ENCODE measurements at regions not wholly inside any gene's neighbourhood (a gene's known extent, or its start where the extent isn't known, plus 50 kb on each side); places are given as distances from the start of the nearest gene placed in this dataset.
"Not testable (repeated sequence)": the region's sequence is repeated elsewhere in the genome, so short reads cannot be mapped to it uniquely, and the experiment has no call there.

DNA sequence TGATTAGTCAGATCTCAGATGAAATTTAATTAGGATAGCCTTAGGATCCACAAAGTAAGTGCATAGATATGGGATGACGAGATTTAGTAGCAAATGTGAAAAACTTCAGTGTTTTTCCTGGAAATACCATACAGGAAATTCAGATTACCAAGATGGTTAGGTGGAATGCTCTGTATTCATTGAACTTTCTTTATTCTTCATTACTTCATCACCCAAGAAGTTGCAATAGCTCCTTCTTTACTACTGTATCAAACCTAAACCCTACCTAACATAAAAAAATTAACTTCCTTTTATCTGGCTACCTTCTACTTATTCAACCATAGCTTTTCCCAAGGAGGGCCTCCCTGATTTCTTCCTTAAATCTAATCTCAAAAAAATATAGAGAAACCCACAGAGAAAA lies 100.4 kb downstream of the TTC6 start:
- H3K27me3 ChIP-seq (ENCODE audit: insufficient read depth, low read length): no peaks in the 10 kb centered on the region
- no peak overlapping the region for H3K4me3 ChIP-seq (ENCODE audit: low read length)
- no peaks in the 10 kb centered on the region for H3K9me3 ChIP-seq (ENCODE audit: low read length)
- no peak overlapping the region for H2AFZ ChIP-seq (ENCODE audit: low read depth, low read length)
- no peaks in the 10 kb centered on the region for H3K4me1 ChIP-seq (ENCODE audit: insufficient read depth, low read length)
- no peaks in the 10 kb centered on the region for H3K36me3 ChIP-seq (ENCODE audit: insufficient read depth, low read length)

DNA sequence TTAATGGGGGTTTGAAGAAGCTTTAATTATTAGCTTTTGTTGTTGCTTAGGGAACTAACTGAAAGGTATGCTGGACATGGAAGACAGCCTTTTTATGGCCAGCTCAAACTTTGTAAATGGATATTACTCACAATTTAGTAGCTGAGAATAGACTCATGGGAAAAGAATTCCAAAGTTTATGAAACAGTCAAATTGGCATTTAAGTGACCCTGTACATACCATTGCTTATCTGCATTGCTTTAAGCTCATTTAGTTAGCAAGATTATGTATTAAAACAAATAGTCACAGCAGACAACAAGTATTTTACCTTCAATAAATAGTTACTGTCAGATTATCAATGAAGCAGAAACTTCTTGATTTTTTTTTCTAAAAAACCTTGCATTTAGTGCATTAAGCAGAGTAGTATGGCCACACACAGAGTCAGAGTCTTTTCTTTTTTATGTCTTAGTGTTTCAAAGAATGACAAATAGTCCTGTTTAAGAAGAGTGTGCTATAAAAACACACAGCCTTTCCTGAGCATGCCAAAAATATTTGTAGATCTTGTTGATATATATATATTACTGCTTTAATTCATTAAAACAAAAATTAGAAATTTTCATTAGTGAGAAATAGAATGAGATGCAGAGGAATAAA lies 102.2 kb downstream of the TTC6 start:
- H3K4me1 ChIP-seq (ENCODE audit: insufficient read depth, low read length): no peaks in the 10 kb centered on the region

DNA sequence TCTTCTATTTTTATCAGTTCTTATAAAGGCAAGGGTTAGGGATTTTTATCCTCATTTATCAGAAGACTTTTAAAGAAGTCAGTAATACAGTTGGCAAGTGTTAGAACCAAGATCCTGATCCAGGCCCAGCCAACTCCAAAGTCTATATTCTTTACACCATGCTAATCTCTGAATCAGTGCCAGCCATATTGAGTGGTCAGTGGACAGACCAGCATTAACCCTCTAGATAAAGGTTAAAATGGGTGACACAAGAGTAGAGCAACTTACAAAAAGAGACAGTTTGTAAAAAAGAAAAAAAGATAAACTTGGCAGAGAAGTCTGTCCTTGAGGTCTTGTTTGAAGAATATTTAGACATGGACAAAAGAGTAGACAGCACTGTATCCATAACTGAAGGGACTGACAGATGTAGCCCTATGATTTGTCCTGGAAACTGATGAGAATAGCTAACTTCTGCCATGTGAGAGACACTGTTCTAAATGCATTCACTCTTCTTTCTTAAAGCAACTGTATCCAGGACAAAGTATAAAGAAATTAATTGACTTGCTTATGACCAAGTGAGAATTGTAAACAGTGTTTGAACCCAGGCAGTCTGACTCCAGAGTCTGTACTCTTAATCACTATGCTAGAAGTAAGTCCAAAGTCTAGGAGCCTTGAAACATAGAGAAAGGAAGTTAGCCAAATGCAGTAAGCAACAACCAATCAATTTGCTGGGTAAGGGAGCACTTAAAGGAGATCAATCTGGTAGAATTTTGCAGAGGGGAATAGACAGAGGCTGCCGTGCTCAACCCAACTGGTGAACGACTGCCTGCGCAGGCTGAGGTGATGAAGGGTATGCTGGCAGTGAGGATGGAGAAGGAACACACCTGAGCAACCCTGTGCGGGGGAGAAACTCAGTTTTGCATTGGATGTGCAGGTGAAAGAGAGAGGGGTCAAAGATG lies 103.7 kb downstream of the TTC6 start:
- Histone ChIP-seq H3K4me1 (ENCODE audit: insufficient read depth, low read length) (no peaks in the 10 kb centered on the region), H3K27me3 (ENCODE audit: insufficient read depth, low read length) (no peaks in the 10 kb centered on the region)

More for the DNA sequence above, 102.2 kb downstream of the TTC6 start:
- Histone ChIP-seq H3K4me3 (ENCODE audit: low read length) (no peak overlapping the region), H3K9me3 (ENCODE audit: low read length) (no peaks in the 10 kb centered on the region), H3K27me3 (ENCODE audit: insufficient read depth, low read length) (no peaks in the 10 kb centered on the region), H3K36me3 (ENCODE audit: insufficient read depth, low read length) (no peaks in the 10 kb centered on the region), H2AFZ (ENCODE audit: low read depth, low read length) (no peak overlapping the region)

DNA sequence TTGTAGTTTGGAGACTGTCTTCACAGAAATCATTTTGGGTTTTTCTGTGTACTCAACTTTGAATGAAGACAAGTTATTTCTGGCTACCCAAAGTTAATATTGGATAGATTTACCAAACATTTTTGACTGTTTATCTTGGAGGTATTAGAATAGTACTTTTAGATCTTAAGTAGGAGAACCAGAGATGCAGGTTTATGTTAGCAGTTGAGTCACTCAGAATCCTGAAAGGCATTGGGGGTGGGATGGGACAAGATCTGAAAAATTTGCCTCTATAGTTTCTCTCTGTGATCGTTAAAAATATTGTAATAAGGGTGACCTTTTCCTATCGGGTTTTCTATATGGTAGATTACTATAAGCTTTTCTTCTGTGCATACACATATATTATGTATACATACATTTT lies 112.3 kb downstream of the TTC6 start:
- Histone ChIP-seq H3K4me3 (ENCODE audit: low read length) (no peak overlapping the region), H2AFZ (ENCODE audit: low read depth, low read length) (no peak overlapping the region), H3K9me3 (ENCODE audit: low read length) (no peaks in the 10 kb centered on the region), H3K36me3 (ENCODE audit: insufficient read depth, low read length) (no peaks in the 10 kb centered on the region), H3K4me1 (ENCODE audit: insufficient read depth, low read length) (no peaks in the 10 kb centered on the region), H3K27me3 (ENCODE audit: insufficient read depth, low read length) (peaks cover 3% of the 10 kb centered on the region)

More for the DNA sequence above, 103.7 kb downstream of the TTC6 start:
- Histone ChIP-seq H2AFZ (ENCODE audit: low read depth, low read length) (no peak overlapping the region), H3K9me3 (ENCODE audit: low read length) (no peaks in the 10 kb centered on the region), H3K36me3 (ENCODE audit: insufficient read depth, low read length) (no peaks in the 10 kb centered on the region), H3K4me3 (ENCODE audit: low read length) (no peak overlapping the region)

DNA sequence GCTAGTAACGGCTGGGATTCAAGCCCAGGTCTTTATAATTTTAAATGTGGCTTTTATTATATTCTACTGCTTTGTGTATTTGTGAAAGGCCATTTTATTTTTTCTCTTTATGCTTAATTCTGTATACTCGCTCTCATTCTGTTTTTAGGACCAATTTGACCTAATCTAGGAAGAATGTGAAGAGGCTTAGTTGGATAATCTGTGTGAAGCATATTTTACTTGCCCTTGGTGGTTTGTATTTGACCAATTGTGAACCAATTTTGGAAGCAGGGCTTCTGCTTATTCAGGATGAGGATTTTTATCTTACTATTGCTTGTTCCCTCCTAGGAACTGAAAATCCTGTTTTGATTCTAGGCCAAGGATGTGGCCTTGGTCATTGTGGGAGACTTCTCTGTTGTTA lies 113.1 kb downstream of the TTC6 start:
- no peak overlapping the region for H3K4me3 ChIP-seq (ENCODE audit: low read length)
- peaks cover 3% of the 10 kb centered on the region for H3K27me3 ChIP-seq (ENCODE audit: insufficient read depth, low read length)
- no peaks in the 10 kb centered on the region for H3K9me3 ChIP-seq (ENCODE audit: low read length)
- H3K4me1 ChIP-seq (ENCODE audit: insufficient read depth, low read length): no peaks in the 10 kb centered on the region
- H2AFZ ChIP-seq (ENCODE audit: low read depth, low read length): no peak overlapping the region
- H3K36me3 ChIP-seq (ENCODE audit: insufficient read depth, low read length): no peaks in the 10 kb centered on the region

DNA sequence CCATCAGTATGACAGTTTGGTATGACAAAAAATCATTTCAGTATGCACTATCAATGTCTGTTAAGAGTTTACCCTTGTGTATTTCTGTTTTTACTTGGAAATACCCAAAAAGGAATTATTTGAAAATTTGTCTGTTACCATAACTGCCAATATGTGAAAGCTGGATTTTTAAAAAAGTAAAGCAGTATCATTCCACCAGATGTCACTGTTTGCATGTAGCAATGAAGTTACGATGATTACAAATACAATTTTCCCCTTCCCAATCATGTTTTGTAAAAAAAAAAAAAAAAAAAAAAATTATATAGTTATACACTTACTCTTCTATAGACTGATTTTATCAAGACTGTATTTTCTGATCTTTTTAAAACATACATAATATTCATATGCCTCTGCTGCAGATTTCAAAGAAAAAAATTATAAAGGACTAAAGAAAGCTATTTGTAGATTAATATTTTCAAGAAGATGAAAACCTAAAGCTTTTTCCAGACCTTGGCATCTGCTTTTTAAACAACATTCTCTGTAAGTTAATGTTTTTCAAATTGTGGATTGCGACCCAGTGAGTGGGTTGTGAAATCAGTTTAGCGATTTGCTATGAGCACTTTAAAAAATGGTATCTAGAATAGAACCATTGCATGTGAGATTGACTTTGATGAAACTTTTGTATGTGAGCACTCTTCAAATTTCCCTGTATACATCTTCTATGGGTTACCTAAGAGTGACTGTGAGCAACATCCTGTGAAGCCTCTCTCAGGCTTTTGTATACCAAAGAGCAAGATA lies 114.2 kb downstream of the TTC6 start:
- no peaks in the 10 kb centered on the region for H3K4me1 ChIP-seq (ENCODE audit: insufficient read depth, low read length)

DNA sequence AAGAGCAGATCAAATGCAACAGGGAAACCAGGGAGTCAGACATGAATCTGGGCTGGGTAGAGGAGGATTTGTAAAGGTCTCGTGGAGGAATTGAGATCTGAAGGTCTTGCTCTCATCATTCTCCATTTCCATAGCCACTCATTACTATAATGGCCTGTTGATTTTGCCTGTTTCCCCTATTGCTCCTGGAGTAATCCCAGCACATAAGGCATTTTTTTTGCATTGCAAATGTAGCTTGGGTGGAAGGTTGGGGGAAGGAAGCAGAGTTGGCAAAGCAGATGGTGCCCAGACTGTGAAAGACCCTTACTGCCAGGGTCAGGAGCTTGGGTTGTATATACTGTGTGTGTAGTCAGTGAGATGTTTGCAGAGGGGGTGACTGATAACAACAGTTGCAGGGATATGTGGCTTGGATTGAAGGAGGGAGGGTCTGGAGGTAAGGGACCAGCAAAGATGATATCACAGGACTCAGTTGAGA lies 116.0 kb downstream of the TTC6 start:
- Histone ChIP-seq H3K4me3 (ENCODE audit: low read length) (no peak overlapping the region), H3K36me3 (ENCODE audit: insufficient read depth, low read length) (no peaks in the 10 kb centered on the region), H3K9me3 (ENCODE audit: low read length) (no peaks in the 10 kb centered on the region), H3K4me1 (ENCODE audit: insufficient read depth, low read length) (no peaks in the 10 kb centered on the region), H3K27me3 (ENCODE audit: insufficient read depth, low read length) (no peaks in the 10 kb centered on the region), H2AFZ (ENCODE audit: low read depth, low read length) (no peak overlapping the region)

More for the DNA sequence above, 114.2 kb downstream of the TTC6 start:
- Histone ChIP-seq H3K27me3 (ENCODE audit: insufficient read depth, low read length) (peaks cover 3% of the 10 kb centered on the region), H3K36me3 (ENCODE audit: insufficient read depth, low read length) (no peaks in the 10 kb centered on the region), H2AFZ (ENCODE audit: low read depth, low read length) (no peak overlapping the region), H3K9me3 (ENCODE audit: low read length) (no peaks in the 10 kb centered on the region), H3K4me3 (ENCODE audit: low read length) (no peak overlapping the region)

DNA sequence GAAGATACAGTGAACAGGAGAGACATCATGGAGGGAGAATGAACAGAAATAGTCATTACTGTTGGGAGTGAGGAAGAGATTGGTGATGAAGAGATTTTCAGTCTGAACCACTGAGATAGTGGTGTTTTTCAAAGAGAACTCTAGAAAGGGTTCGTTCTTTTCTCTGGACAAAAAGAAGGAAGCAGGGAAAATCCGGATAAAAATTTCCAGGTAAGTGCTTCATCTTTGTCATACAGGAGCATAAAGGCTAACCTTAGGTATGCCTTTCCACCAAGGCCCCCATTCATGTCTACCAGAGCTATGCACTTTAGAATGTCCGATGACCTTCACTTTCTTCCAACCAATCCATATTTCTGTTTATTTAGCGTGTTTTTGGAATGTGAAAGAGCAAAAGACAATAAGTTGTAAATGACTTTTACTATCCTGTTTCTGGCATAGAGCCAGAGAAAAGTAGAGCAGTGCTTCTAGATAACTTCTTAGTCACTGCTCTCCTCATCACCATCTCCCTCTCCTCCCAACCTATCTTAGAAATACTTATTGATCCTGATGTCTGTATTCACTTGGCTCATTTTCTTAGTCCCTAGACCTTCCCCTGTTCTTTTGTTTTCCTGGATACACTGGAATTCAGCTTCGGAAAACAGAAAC lies 116.5 kb downstream of the TTC6 start:
- Histone ChIP-seq H2AFZ (ENCODE audit: low read depth, low read length) (no peak overlapping the region), H3K36me3 (ENCODE audit: insufficient read depth, low read length) (no peaks in the 10 kb centered on the region), H3K4me3 (ENCODE audit: low read length) (no peak overlapping the region), H3K27me3 (ENCODE audit: insufficient read depth, low read length) (no peaks in the 10 kb centered on the region), H3K4me1 (ENCODE audit: insufficient read depth, low read length) (no peaks in the 10 kb centered on the region), H3K9me3 (ENCODE audit: low read length) (no peaks in the 10 kb centered on the region)

DNA sequence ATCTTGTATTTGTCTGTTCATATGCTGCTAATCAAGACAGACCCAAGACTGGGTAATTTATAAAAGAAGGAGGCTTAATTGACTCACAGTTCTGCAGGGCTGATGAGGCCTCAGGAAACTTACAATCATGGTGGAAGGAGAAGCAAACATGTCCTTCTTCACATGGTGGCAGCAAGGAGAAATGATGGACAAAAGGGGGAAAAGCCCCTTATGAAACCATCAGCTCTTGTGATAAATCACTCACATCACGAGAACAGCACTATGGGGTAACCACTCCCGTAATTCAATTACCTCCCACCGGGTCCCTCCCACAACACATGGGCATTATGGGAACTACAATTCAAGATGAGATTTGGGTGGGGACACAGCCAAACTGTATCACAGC lies 117.0 kb downstream of the TTC6 start:
- not testable (repeated sequence) for H3K27me3 ChIP-seq (ENCODE audit: insufficient read depth, low read length); H2AFZ ChIP-seq (ENCODE audit: low read depth, low read length); H3K4me1 ChIP-seq (ENCODE audit: insufficient read depth, low read length); H3K36me3 ChIP-seq (ENCODE audit: insufficient read depth, low read length); H3K4me3 ChIP-seq (ENCODE audit: low read length); H3K9me3 ChIP-seq (ENCODE audit: low read length)

DNA sequence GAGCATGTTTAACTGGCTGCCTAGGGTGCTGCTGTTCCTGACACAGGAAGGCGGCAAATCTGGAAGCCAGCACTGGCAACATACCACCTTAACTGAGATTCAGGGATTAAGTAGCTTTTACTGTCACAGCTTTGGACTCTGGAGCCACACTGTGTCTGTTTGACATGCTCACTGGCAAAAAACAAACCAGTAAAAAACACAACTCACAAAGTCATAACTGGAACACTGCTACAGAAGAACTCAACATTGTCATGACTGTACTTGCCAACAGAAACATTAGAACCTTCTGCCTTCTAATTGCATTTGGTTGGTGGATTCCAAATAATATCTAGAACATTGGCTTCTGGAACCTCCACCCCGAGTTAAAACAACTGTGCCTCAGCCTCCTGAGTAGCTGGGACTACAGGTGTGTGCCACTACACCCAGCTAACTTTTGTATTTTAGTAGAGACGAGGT lies 117.6 kb downstream of the TTC6 start:
- Histone ChIP-seq H3K4me1 (ENCODE audit: insufficient read depth, low read length) (no peaks in the 10 kb centered on the region), H3K9me3 (ENCODE audit: low read length) (no peaks in the 10 kb centered on the region), H3K27me3 (ENCODE audit: insufficient read depth, low read length) (no peaks in the 10 kb centered on the region), H3K4me3 (ENCODE audit: low read length) (no peak overlapping the region), H3K36me3 (ENCODE audit: insufficient read depth, low read length) (no peaks in the 10 kb centered on the region), H2AFZ (ENCODE audit: low read depth, low read length) (no peak overlapping the region)

DNA sequence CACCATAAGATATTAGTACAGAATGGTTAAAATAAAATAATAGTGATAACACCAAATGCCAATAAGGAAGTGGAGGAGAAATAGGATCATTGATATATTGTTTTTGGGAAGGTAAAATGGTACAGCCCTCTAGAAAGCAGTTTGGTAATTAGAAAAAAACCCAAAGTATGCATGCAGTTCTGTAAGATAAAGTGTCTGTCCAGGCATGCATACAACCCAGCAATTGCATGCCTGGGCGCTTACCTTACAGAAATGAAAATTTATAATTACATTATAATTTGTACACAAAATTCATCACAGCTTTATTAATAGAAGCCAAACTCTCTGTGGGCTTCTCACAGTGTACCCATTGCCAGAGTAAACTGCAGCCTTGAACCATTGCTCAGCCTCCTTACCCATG lies 124.7 kb downstream of the TTC6 start:
- H3K27me3 ChIP-seq (ENCODE audit: insufficient read depth, low read length): no peaks in the 10 kb centered on the region
- H3K4me3 ChIP-seq (ENCODE audit: low read length): no peak overlapping the region
- no peaks in the 10 kb centered on the region for H3K9me3 ChIP-seq (ENCODE audit: low read length)
- no peak overlapping the region for H2AFZ ChIP-seq (ENCODE audit: low read depth, low read length)
- H3K4me1 ChIP-seq (ENCODE audit: insufficient read depth, low read length): no peaks in the 10 kb centered on the region
- H3K36me3 ChIP-seq (ENCODE audit: insufficient read depth, low read length): no peaks in the 10 kb centered on the region

DNA sequence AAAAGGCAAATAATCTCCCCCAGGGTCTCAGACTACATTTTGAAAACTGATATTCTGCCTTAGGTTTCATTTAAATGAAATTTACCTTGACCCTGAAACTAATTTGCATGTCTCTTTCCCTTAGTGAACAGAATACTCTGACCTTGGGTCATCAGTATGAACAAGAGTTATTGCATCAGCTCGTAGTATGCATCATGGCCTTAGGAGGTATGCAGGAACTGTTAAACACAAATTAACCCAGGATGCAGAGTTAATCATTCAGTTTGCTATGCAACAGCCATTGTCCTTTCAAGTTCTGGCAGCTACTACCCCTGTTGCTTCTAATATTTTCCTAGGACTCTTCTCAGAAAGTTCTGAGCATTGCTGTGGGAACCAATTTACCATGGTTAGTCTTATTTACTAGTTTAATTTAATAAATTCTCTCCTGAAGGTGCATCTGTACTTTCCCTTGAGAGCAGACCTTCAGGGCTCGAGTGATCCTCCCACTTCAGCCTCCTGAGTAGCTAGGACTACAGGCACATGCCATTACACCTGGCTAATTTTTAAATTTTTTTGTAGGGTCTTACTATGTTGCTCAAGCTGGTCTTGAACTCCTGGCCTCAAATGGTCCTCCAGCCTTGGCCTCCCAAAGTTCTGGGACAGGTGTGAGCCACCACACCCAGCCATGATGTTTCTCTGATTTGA lies 126.7 kb downstream of the TTC6 start:
- no peaks in the 10 kb centered on the region for H3K4me1 ChIP-seq (ENCODE audit: insufficient read depth, low read length)
- no peaks in the 10 kb centered on the region for H3K27me3 ChIP-seq (ENCODE audit: insufficient read depth, low read length)
- H3K9me3 ChIP-seq (ENCODE audit: low read length): no peaks in the 10 kb centered on the region
- no peak overlapping the region for H2AFZ ChIP-seq (ENCODE audit: low read depth, low read length)
- H3K4me3 ChIP-seq (ENCODE audit: low read length): no peak overlapping the region
- H3K36me3 ChIP-seq (ENCODE audit: insufficient read depth, low read length): no peaks in the 10 kb centered on the region

Data from neuron (in vitro differentiated cells).